NCI-H2171 (cell line): ENCODE measurements at regions not wholly inside any gene's neighbourhood (a gene's known extent, or its start where the extent isn't known, plus 50 kb on each side); places are given as distances from the start of the nearest gene placed in this dataset.
A peak's percentile ranks its signal among the peaks of the same experiment; 100 is the strongest.

Experiments used
- DNase-seq: peaks from one replicate; lab custom pipeline; 2025; lab: John Stamatoyannopoulos, UW

DNA sequence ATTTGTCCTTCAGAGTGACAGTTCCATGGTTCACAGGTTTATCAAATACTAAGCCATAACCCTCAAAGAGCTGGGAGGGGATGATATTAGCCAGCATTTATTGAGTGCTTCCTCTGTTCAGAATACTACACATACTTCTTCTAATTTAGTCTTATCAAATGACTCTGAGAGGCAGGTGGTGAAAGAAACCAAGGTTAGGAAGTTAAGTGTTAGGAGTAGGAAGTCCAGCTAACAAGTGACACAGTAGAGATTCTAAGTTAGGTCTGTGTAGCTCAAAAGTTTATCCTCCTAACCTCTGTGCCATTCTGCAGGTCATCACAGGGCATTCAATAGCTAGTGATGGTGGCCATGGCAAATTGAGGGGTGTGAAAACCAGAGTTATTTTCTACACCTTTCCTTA lies 198.3 kb upstream of the MID1 start:
- no peak for DNase-seq

- no peak for DNase-seq
These were observed 199.6 kb upstream of the MID1 start for GRCh38 chrX:10819973-10820372.

- no peak for DNase-seq
These were observed 200.9 kb upstream of the MID1 start for GRCh38 chrX:10821293-10821692.

DNA sequence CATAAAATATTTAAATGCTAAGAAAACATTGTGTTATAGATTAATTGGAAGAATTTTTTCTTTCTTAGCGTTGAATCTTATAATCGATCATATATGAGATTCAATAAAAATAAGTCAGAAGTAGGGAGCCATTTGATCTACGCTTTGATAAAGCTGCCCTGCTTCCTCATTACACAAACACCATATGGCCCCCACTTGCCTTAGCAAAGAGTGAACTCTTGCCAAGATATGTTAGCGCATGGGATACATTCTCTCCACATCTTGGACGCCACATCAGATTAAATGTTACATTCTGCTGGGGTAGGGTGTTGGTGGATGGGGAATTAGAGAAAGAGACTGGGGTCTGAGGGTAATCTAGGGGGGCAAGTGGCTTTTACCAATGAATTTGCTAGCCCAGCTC lies 207.7 kb upstream of the MID1 start:
- DNase-seq, result peak; percentile 57

DNA sequence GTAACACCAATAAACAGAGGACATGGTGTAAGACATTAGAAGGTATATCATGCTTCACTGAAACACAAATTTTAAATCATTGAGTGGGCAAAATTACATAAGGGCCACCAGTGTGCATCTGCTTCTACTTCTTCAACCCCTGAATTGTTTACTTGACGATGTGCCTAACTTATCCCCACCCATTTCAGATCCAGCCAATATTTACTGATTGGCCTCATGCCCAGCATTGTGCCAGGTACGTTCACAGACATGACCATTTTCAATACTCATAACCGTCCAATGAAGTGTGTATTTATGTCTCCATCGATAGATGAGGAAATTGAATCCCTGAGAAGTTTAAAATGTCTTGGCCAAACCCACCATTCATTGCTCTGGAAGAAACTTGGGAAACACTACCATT lies 208.3 kb upstream of the MID1 start:
- DNase-seq, result no peak

- peak; percentile 75 for DNase-seq
These were observed 211.5 kb upstream of the MID1 start for GRCh38 chrX:10831716-10832502.

- DNase-seq, result no peak
These were observed 213.1 kb upstream of the MID1 start for GRCh38 chrX:10833299-10834169.

GRCh38 chrX:10841579-10841978 lies 221.2 kb upstream of the MID1 start:
- no peak for DNase-seq

GRCh38 chrX:10842646-10843045 lies 222.3 kb upstream of the MID1 start:
- DNase-seq, result no peak

GRCh38 chrX:10847333-10847732 lies 226.9 kb upstream of the MID1 start:
- DNase-seq, result no peak

- DNase-seq, result no peak
These were observed 231.4 kb upstream of the MID1 start for GRCh38 chrX:10851809-10852208.

GRCh38 chrX:10854594-10854993 lies 234.2 kb upstream of the MID1 start:
- no peak for DNase-seq

- no peak for DNase-seq
These were observed 235.5 kb upstream of the MID1 start for GRCh38 chrX:10855845-10856244.

DNA sequence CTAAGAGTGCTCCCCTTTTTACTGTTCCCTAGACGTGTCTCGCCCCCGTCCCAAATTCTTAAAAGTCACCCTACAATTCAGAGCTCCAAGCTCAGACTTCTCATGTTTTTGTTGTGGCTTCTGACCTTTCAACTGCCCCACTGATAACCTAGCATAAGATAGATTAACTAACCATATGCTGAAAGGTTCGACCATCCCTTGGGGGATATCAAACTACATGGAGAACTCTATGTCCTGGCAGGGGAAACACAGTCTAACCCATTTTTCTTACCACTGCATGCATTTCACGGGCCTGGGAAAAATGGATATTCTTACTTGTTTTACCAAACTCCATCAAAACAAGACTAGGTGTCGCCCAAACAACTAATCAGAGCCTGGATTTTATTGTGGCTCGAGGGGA lies 236.4 kb upstream of the MID1 start:
- peak; percentile 23 for DNase-seq

DNA sequence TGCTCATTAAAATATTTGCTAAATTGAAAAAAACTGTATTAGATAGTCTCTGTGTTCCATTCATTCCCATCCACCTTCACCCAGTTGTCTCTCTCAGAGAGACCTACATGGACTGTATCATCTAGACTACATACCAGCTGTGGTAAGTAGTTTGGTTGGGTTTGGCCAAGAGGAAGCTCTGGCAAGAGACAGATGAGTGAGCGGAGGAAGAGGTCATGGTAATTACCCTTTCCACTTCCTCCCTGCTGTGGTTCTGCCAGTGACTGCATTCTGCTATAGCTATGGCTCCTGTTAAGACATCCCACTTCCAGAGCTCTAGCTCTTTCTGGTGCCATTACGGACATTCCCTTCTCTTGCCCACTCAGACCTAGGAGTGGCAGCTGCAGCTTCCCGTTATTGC lies 239.0 kb upstream of the MID1 start:
- DNase-seq, result no peak

GRCh38 chrX:10875995-10876394 lies 235.1 kb upstream of the HCCS start:
- no peak for DNase-seq

- DNase-seq, result no peak
These were observed 228.6 kb upstream of the HCCS start for GRCh38 chrX:10882484-10882883.

GRCh38 chrX:10884246-10884645 lies 226.9 kb upstream of the HCCS start:
- no peak for DNase-seq

- no peak for DNase-seq
These were observed 218.4 kb upstream of the HCCS start for GRCh38 chrX:10892621-10893225.

- no peak for DNase-seq
These were observed 217.8 kb upstream of the HCCS start for GRCh38 chrX:10893366-10893765.

DNA sequence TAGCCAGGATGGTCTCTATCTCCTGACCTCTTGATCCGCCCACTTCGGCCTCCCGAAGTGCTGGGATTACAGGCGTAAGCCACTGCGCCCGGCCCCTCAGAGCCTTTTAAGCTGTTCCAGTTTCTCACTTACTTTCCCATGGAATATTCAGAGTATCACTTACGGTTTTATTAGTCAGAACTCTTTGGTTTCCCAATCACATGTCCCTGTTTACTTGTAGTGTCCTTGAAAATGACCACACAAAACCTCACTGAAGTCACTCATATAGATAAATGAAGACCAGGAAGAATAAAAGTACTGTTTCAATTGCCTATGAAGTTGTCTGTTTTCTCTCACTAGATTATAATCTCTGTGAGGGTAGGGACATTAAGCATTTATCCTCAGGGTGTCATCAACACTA lies 217.2 kb upstream of the HCCS start:
- no peak for DNase-seq

DNA sequence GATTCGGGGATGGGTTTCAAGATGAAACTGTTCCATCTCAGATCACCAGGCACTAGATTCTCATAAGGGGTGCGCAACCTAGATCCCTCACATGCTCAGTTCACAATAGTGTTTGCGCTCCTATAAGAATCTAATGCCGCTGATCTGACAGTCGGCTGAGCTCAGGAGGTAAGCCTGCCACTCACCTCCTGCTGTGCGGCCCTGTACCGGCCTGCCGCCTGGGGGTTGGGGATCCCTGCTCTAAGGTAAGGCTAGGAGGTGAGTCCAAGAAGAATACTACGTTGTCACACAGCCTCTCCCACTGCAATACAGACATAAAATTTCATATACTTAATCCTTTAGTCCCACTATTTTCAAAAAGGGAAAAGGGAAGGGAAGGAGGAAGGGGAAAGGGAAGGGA lies 213.4 kb upstream of the HCCS start:
- no peak for DNase-seq
